Caco-2 (cell line): ENCODE measurements at regions not wholly inside any gene's neighbourhood (a gene's known extent, or its start where the extent isn't known, plus 50 kb on each side); places are given as distances from the start of the nearest gene placed in this dataset.

Experiments used
- BruUV-seq: library from RNA; stranded (reverse); fragments of 400-500 nt; replicated peaks from 2 replicates; lab custom pipeline; 2021; lab: Mats Ljungman, UMichigan
- CTCF ChIA-PET: fragments of 300-600 bp; sonication (Branson Sonifier 250); formaldehyde crosslinking; loops from one replicate; lab custom pipeline; 2022; ENCODE audit warnings: antibody characterized with exemption; lab: Charles Lee
- POLR2A ChIA-PET: fragments of 300-600 bp; sonication (Branson Sonifier 250); formaldehyde crosslinking; loops from one replicate; lab custom pipeline; 2022; ENCODE audit warnings: antibody characterized with exemption; lab: Charles Lee
- DNase-seq, 2 experiments: peaks; one replicate each; pipeline versions ENCODE4 v3.0.0 to v3.0.0-alpha.2; 2020 to 2022
- H3K27me3 ChIP-seq: replicated peaks from 2 replicates; pipeline ENCODE4 v1.6.0; 2011; ENCODE audit warnings: low read length; ENCODE audit not compliant: control insufficient read depth, insufficient read depth
- H3K36me3 ChIP-seq: 2 replicates; pipeline ENCODE4 v1.5.1; 2011; ENCODE audit warnings: low read length; ENCODE audit not compliant: control insufficient read depth, insufficient read depth
- H3K4me1 ChIP-seq: fragments of 250-450 bp; sonication (Bioruptor Pico); 2 replicates; pipeline ENCODE4 v1.5.1; 2020; ENCODE audit warnings: mild to moderate bottlenecking
- H3K4me3 ChIP-seq: 2 replicates; pipeline ENCODE4 v1.5.1; 2011; ENCODE audit warnings: low read depth, mild to moderate bottlenecking, control low read depth, low read length
- H3K9me3 ChIP-seq: fragments of 250-450 bp; sonication (Bioruptor Pico); 2 replicates; pipeline ENCODE4 v1.5.1; 2020; ENCODE audit warnings: mild to moderate bottlenecking, moderate library complexity
- H3K27ac Mint-ChIP-seq: one replicate; pipeline ENCODE4 v1.8.0; 2022; ENCODE audit warnings: mixed read lengths; ENCODE audit not compliant: unreplicated experiment
- H3K27me3 Mint-ChIP-seq: one replicate; pipeline ENCODE4 v1.8.0; 2022; ENCODE audit warnings: mixed read lengths; ENCODE audit not compliant: insufficient read depth, unreplicated experiment
- H3K36me3 Mint-ChIP-seq: one replicate; pipeline ENCODE4 v1.8.0; 2022; ENCODE audit warnings: mild to moderate bottlenecking, mixed read lengths; ENCODE audit not compliant: insufficient read depth, unreplicated experiment
- H3K4me1 Mint-ChIP-seq: one replicate; pipeline ENCODE4 v1.8.0; 2022; ENCODE audit warnings: low read depth, mixed read lengths; ENCODE audit not compliant: unreplicated experiment
- H3K4me3 Mint-ChIP-seq: one replicate; pipeline ENCODE4 v1.8.0; 2022; ENCODE audit warnings: mild to moderate bottlenecking, moderate library complexity, mixed read lengths; ENCODE audit not compliant: unreplicated experiment
- H3K9me3 Mint-ChIP-seq: one replicate; pipeline ENCODE4 v1.8.0; 2022; ENCODE audit warnings: mixed read lengths; ENCODE audit not compliant: unreplicated experiment
- CTCF ChIP-seq, 2 experiments: fragments of 200-600 bp in 1 of 2; IDR thresholded peaks; 1 replicate in 1 of 2; 2 replicates in 1 of 2; pipeline versions ENCODE4 v1.5.1 to v1.8.0; 2011 to 2022; ENCODE audit warnings: antibody characterized with exemption in 1 of 2, control low read depth in 1 of 2, inconsistent platforms in 1 of 2, low read depth in 1 of 2, low read length in 1 of 2, mild to moderate bottlenecking in 1 of 2, moderate library complexity in 1 of 2; ENCODE audit not compliant: insufficient read depth in 1 of 2, severe bottlenecking in 1 of 2, unreplicated experiment in 1 of 2
- intact Hi-C: fragments of 100-400 bp; cut with micrococcal nuclease; formaldehyde crosslinking; loops from one replicate; pipeline ENCODE4 v1.10.0; 2022; ENCODE audit not compliant: unreplicated experiment

GRCh38 chrX:96311366-96311765, 373.3 kb upstream of the DIAPH2 start:
- Histone ChIP-seq H3K4me1 (no peaks in the 10 kb centered on the region), H3K27me3 (no peaks in the 10 kb centered on the region), H3K4me3 (no peak overlapping the region), H3K9me3 (no peaks in the 10 kb centered on the region), H3K36me3 (no peaks in the 10 kb centered on the region)
- ChIA-PET CTCF (no interaction called here), POLR2A (no interaction called here)
- Mint-ChIP-seq H3K27ac (no peak overlapping the region), H3K9me3 (no peaks in the 10 kb centered on the region), H3K4me3 (no peak overlapping the region), H3K27me3 (peaks cover 4% of the 10 kb centered on the region), H3K4me1 (no peaks in the 10 kb centered on the region), H3K36me3 (no peaks in the 10 kb centered on the region)
- intact Hi-C loops, result no loop called here
- TF ChIP-seq CTCF (IDR thresholded peaks at IDR 0.05; ENCODE audit: insufficient read depth in 1 of 2, low read depth in 1 of 2, low read length in 1 of 2, severe bottlenecking in 1 of 2, unreplicated experiment in 1 of 2), result no peak
- BruUV-seq, result no TSS peak
- DNase-seq, result no peak

- Mint-ChIP-seq H3K4me3 (no peak overlapping the region), H3K36me3 (no peaks in the 10 kb centered on the region), H3K27ac (no peak overlapping the region), H3K9me3 (no peaks in the 10 kb centered on the region), H3K4me1 (no peaks in the 10 kb centered on the region), H3K27me3 (peaks cover 4% of the 10 kb centered on the region)
- Histone ChIP-seq H3K9me3 (no peaks in the 10 kb centered on the region), H3K4me3 (no peak overlapping the region), H3K27me3 (no peaks in the 10 kb centered on the region), H3K4me1 (no peaks in the 10 kb centered on the region), H3K36me3 (no peaks in the 10 kb centered on the region)
- no TSS peak for BruUV-seq
- POLR2A ChIA-PET, result no interaction called here
- TF ChIP-seq CTCF (IDR thresholded peaks at IDR 0.05; ENCODE audit: insufficient read depth in 1 of 2, low read depth in 1 of 2, low read length in 1 of 2, severe bottlenecking in 1 of 2, unreplicated experiment in 1 of 2), result no peak
- intact Hi-C loops, result no loop called here
- no peak for DNase-seq
- CTCF ChIA-PET, result no interaction called here
Measured at GRCh38 chrX:96314985-96315384, 369.7 kb upstream of the DIAPH2 start.

- Mint-ChIP-seq H3K36me3 (no peaks in the 10 kb centered on the region), H3K9me3 (no peaks in the 10 kb centered on the region), H3K4me3 (no peak overlapping the region), H3K27me3 (no peaks in the 10 kb centered on the region), H3K4me1 (no peaks in the 10 kb centered on the region), H3K27ac (no peak overlapping the region)
- ChIA-PET POLR2A (no interaction called here), CTCF (no interaction called here)
- TF ChIP-seq CTCF (IDR thresholded peaks at IDR 0.05; ENCODE audit: insufficient read depth in 1 of 2, low read depth in 1 of 2, low read length in 1 of 2, severe bottlenecking in 1 of 2, unreplicated experiment in 1 of 2), result no peak
- Histone ChIP-seq H3K4me1 (no peaks in the 10 kb centered on the region), H3K36me3 (no peaks in the 10 kb centered on the region), H3K9me3 (no peaks in the 10 kb centered on the region), H3K4me3 (no peak overlapping the region), H3K27me3 (no peaks in the 10 kb centered on the region)
- BruUV-seq, result no TSS peak
- DNase-seq, result no peak
- intact Hi-C loops, result no loop called here
Measured at GRCh38 chrX:96361844-96362243, 322.8 kb upstream of the DIAPH2 start.
